A673 (cell line): ENCODE measurements at regions not wholly inside any gene's neighbourhood (a gene's known extent, or its start where the extent isn't known, plus 50 kb on each side); places are given as distances from the start of the nearest gene placed in this dataset.

ENCODE experiments used
- BruUV-seq: library from RNA; stranded (reverse); fragments of 400-500 nt; replicated peaks from 2 replicates; lab custom pipeline; 2021; lab: Mats Ljungman, UMichigan
- CTCF ChIA-PET: fragments of 300-600 bp; sonication (Branson Sonifier 250); formaldehyde crosslinking; loops from one replicate; lab custom pipeline; 2022; ENCODE audit warnings: antibody characterized with exemption; lab: Charles Lee
- POLR2A ChIA-PET: fragments of 300-600 bp; sonication (Branson Sonifier 250); formaldehyde crosslinking; loops from one replicate; lab custom pipeline; 2022; ENCODE audit warnings: antibody characterized with exemption; ENCODE audit not compliant: low non-redundant PET; lab: Charles Lee
- DNase-seq: peaks from one replicate; pipeline ENCODE4 v3.0.0-alpha.2; 2015; ENCODE audit warnings: low spot score
- H3K27ac ChIP-seq: fragments of 200-600 bp; sonication (generic); 2 replicates; pipeline ENCODE4 v1.5.1; 2016; ENCODE audit warnings: mixed run types, low read depth, mild to moderate bottlenecking, mixed read lengths, antibody characterized with exemption, low read length; ENCODE audit not compliant: poor library complexity, severe bottlenecking
- H3K27me3 ChIP-seq: fragments of 200-600 bp; sonication (generic); replicated peaks from 2 replicates; pipeline ENCODE4 v1.6.1; 2017; ENCODE audit warnings: mixed run types, low read depth, mild to moderate bottlenecking, mixed read lengths, antibody characterized with exemption, low read length; ENCODE audit not compliant: insufficient read depth, poor library complexity
- H3K36me3 ChIP-seq: fragments of 200-600 bp; sonication (generic); 2 replicates; pipeline ENCODE4 v1.6.1; 2016; ENCODE audit warnings: mixed run types, mild to moderate bottlenecking, mixed read lengths, antibody characterized with exemption, low read length; ENCODE audit not compliant: insufficient read depth, poor library complexity, severe bottlenecking
- H3K4me1 ChIP-seq: fragments of 200-600 bp; sonication (generic); 2 replicates; pipeline ENCODE4 v1.6.1; 2017; ENCODE audit warnings: mixed run types, mild to moderate bottlenecking, mixed read lengths, antibody characterized with exemption, low read length; ENCODE audit not compliant: insufficient read depth, poor library complexity, severe bottlenecking
- H3K4me3 ChIP-seq: fragments of 200-600 bp; sonication (generic); 2 replicates; pipeline ENCODE4 v1.5.1; 2016; ENCODE audit warnings: low read depth, mixed run types, mild to moderate bottlenecking, mixed read lengths, low read length; ENCODE audit not compliant: poor library complexity, severe bottlenecking
- H3K9me3 ChIP-seq: fragments of 200-600 bp; sonication (generic); 2 replicates; pipeline ENCODE4 v1.6.1; 2016; ENCODE audit warnings: mixed run types, low read depth, mild to moderate bottlenecking, mixed read lengths, antibody characterized with exemption, low read length; ENCODE audit not compliant: poor library complexity, severe bottlenecking
- CTCF ChIP-seq: fragments of 300-800, 200-600 bp; sonication (generic); conservative IDR thresholded peaks from 2 replicates; pipeline ENCODE4 v1.5.1; 2017; ENCODE audit warnings: low read depth, mild to moderate bottlenecking, antibody characterized with exemption, low read length, moderate library complexity, mixed read lengths
- EZH2 ChIP-seq: fragments of 200-600 bp; sonication (generic); IDR thresholded peaks from 2 replicates; pipeline ENCODE4 v1.6.1; 2017; ENCODE audit warnings: borderline replicate concordance, low read depth, mild to moderate bottlenecking, mixed read lengths, antibody characterized with exemption, low read length; ENCODE audit not compliant: poor library complexity, severe bottlenecking
- intact Hi-C: fragments of 100-400 bp; cut with micrococcal nuclease; formaldehyde crosslinking; loops from one replicate; pipeline ENCODE4 v1.10.0; 2022; ENCODE audit not compliant: unreplicated experiment

GRCh38 chr13:77817521-77817920 is 101.1 kb downstream of the EDNRB start:
- no peaks in the 10 kb centered on the region for H3K36me3 ChIP-seq
- BruUV-seq = no TSS peak
- H3K4me1 ChIP-seq = no peaks in the 10 kb centered on the region
- no peak overlapping the region for H3K4me3 ChIP-seq
- H3K27me3 ChIP-seq = no peaks in the 10 kb centered on the region
- no peaks in the 10 kb centered on the region for H3K9me3 ChIP-seq
- no peak overlapping the region for H3K27ac ChIP-seq
- no peak for DNase-seq
- intact Hi-C loops = no loop called here
- TF ChIP-seq EZH2 (no peak), CTCF (no peak)
- POLR2A ChIA-PET = no interaction called here
- CTCF ChIA-PET = no interaction called here

GRCh38 chr13:77815330-77815729 is 103.3 kb downstream of the EDNRB start:
- no TSS peak for BruUV-seq
- Histone ChIP-seq H3K36me3 (no peaks in the 10 kb centered on the region), H3K4me1 (peaks cover under 1% of the 10 kb centered on the region), H3K27ac (no peak overlapping the region), H3K9me3 (no peaks in the 10 kb centered on the region), H3K27me3 (no peaks in the 10 kb centered on the region), H3K4me3 (no peak overlapping the region)
- CTCF ChIA-PET = no interaction called here
- POLR2A ChIA-PET = no interaction called here
- no peak for DNase-seq
- intact Hi-C loops = no loop called here
- TF ChIP-seq EZH2 (no peak), CTCF (no peak)
